Kidney (tissue), 13 donors: ENCODE measurements at regions not wholly inside any gene's neighbourhood (a gene's known extent, or its start where the extent isn't known, plus 50 kb on each side); places are given as distances from the start of the nearest gene placed in this dataset.

Experiments used
- DNase-seq, 5 donors: peaks; one replicate each; pipeline ENCODE4 v3.0.0-alpha.2; 2013 to 2020
- FAIRE-seq: peaks from 2 replicates; lab custom pipeline; 2012; peaks lifted over from hg19 to GRCh38; lab: Jason Lieb, UNC
- H3K27ac ChIP-seq, 2 donors: one replicate each; pipeline ENCODE4 v1.7.0; 2013; ENCODE audit warnings: low read depth in 2 of 2, low read length in 2 of 2, inconsistent platforms in 1 of 2
- H3K27me3 ChIP-seq: one replicate; pipeline ENCODE4 v1.7.1; 2013; ENCODE audit warnings: low read length, inconsistent platforms; ENCODE audit not compliant: control insufficient read depth, insufficient read depth
- H3K36me3 ChIP-seq, 3 donors: one replicate each; pipeline versions ENCODE4 v1.7.0 to v1.7.1; 2013; ENCODE audit warnings: low read length in 3 of 3, control low read depth in 1 of 3, inconsistent platforms in 1 of 3; ENCODE audit not compliant: insufficient read depth in 3 of 3, control insufficient read depth in 2 of 3
- H3K4me1 ChIP-seq, 3 donors: one replicate each; pipeline versions ENCODE4 v1.7.0 to v1.7.1; 2013; ENCODE audit warnings: low read length in 3 of 3, inconsistent platforms in 1 of 3, low read depth in 1 of 3; ENCODE audit not compliant: control insufficient read depth in 2 of 3, insufficient read depth in 2 of 3
- H3K4me3 ChIP-seq, 3 donors: one replicate each; pipeline versions ENCODE4 v1.7.0 to v1.8.1; 2013; ENCODE audit warnings: low read length in 3 of 3, control low read depth in 1 of 3, inconsistent platforms in 1 of 3
- H3K9ac ChIP-seq, 3 donors: one replicate each; pipeline versions ENCODE4 v1.7.0 to v1.7.1; 2013; ENCODE audit warnings: low read length in 3 of 3, control low read depth in 1 of 3, inconsistent platforms in 1 of 3
- H3K9me3 ChIP-seq, 3 donors: one replicate each; pipeline versions ENCODE4 v1.7.0 to v1.7.1; 2013; ENCODE audit warnings: low read length in 3 of 3, control low read depth in 1 of 3, inconsistent platforms in 1 of 3; ENCODE audit not compliant: control insufficient read depth in 2 of 3, insufficient read depth in 1 of 3
- CTCF ChIP-seq: IDR thresholded peaks from 3 replicates; pipeline ENCODE4 v1.5.1; 2012; ENCODE audit warnings: mild to moderate bottlenecking, moderate library complexity, borderline replicate concordance; ENCODE audit not compliant: insufficient read depth; ENCODE audit errors: extremely low read depth
- intact Hi-C: fragments of 100-400 bp; cut with DNase I; formaldehyde crosslinking; loops from one replicate; pipeline ENCODE4 v1.11.1; 2022
- donor health status: control.
- donor health status: control.
- donor health status: control.
- donor health status: control.
- donor health status: control.
- donor health status: DM: yes; HTN: yes; CAD: no.
- donor health status: Normal renal cell carcinoma (clear cell type).

GRCh38 chr18:77851802-77852201 is 602.2 kb downstream of the GALR1 start:
- Histone ChIP-seq H3K9me3 (no peaks in the 10 kb centered on the region), H3K36me3 (no peaks in the 10 kb centered on the region), H3K4me3 (no peak overlapping the region), H3K4me1 (no peaks in the 10 kb centered on the region), H3K27ac (no peak overlapping the region), H3K9ac (no peak overlapping the region), H3K27me3 (no peaks in the 10 kb centered on the region)
- intact Hi-C loops: no loop called here
- FAIRE-seq: no peak
- TF ChIP-seq CTCF: no peak
- no peak for DNase-seq

GRCh38 chr18:77853859-77854258 is 604.2 kb downstream of the GALR1 start:
- no peak for TF ChIP-seq CTCF
- peak in 1 of 5 donors; percentile 58 for DNase-seq
- no peak overlapping the region for H3K27ac ChIP-seq
- no peaks in the 10 kb centered on the region for H3K36me3 ChIP-seq
- no peak overlapping the region for H3K4me3 ChIP-seq
- FAIRE-seq: no peak
- no peaks in the 10 kb centered on the region for H3K9me3 ChIP-seq
- no peaks in the 10 kb centered on the region for H3K27me3 ChIP-seq
- intact Hi-C loops: no loop called here
- H3K9ac ChIP-seq: no peak overlapping the region
- H3K4me1 ChIP-seq: no peaks in the 10 kb centered on the region

GRCh38 chr18:77857678-77858655 is 608.3 kb downstream of the GALR1 start:
- no peaks in the 10 kb centered on the region for H3K9me3 ChIP-seq
- H3K4me3 ChIP-seq: no peak overlapping the region
- intact Hi-C loops: no loop called here
- no peak for TF ChIP-seq CTCF
- no peak overlapping the region for H3K27ac ChIP-seq
- no peaks in the 10 kb centered on the region for H3K36me3 ChIP-seq
- H3K4me1 ChIP-seq: no peaks in the 10 kb centered on the region
- peak in 4 of 5 donors; percentile 86 to 89 (median 88) for DNase-seq
- no peak overlapping the region for H3K9ac ChIP-seq
- H3K27me3 ChIP-seq: no peaks in the 10 kb centered on the region
- no peak for FAIRE-seq
